HG03045 (cell line): ENCODE measurements at regions not wholly inside any gene's neighbourhood (a gene's known extent, or its start where the extent isn't known, plus 50 kb on each side); places are given as distances from the start of the nearest gene placed in this dataset.

Experiments
- ATAC-seq: cut with Tn5 transposase; IDR thresholded peaks from one replicate; pipeline ENCODE4 v1.9.1; 2021; ENCODE audit warnings: mild to moderate bottlenecking, moderate library complexity; ENCODE audit not compliant: unreplicated experiment

DNA sequence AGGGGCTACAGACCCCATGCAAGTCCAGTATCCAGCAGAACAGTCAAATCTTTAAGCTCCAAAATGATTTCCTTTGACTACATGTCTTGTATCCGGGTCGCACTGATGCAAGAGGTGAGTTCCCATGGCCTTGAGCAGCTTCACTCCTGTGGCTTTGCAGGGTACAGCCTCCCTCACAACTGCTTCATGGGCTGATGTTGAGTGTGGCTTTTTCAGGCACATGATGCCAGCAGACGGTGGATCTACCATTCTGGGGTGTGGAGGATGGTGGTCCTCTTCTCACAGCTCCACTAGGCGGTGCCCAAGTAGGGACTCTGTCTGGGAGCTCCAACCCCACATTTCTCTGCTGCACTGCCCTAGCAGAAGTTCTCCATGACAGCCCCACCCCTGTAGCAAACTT lies 208.4 kb downstream of the INSIG2 start:
- ATAC-seq = no peak

DNA sequence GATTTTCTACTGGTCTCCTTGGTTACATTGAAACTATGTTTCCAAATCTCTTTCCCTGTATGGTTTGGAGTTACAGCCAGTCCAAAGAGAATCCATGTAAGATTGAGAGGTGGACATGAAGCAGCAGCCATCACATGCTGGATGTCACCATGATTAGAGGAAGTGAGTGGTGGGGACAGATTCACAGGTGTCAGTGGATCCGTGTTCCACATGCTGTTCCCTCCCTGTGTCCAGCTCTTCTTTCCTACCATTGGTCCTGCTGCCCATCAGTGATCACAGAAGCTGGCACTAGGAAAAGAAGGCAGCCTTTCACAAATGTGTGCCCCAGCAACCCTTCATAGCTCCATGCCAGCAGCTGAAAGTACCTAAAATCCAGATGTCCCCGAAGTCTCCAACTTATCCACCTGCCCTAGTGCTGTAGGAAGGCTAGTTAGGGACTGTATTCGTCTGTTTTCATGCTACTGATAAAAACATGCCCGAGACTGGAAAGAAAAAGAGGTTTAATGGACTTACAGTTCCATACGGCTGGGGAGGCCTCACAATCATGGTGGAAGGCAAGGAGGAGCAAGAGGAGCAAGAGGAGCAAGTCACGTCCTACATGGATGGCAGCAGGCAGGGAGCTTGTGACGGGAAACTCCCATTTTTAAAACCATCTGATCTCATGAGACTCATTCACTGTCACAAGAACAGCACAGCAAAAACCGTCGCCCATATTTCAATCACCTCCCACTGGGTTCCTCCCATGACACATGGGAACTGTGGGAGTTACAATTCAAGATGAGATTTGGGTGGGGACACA lies 207.5 kb downstream of the INSIG2 start:
- ATAC-seq = no peak

DNA sequence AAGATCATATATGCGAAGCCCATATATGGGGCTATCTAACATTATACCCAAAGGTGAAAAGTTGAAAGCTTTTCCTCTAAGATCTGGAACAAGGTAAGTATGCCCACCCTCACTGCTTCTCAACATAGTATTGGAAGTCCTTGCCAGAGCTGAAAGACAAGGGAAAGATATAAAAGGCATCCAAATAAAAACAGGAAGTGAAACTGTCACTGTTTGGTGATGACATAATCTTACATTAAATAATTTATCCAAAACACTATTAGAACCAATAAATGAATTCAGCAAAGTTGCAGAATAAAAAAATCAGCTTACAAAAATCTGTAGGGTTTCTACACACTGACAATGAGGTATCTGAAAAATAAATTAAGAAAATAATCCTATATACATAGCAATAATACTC lies 205.8 kb downstream of the INSIG2 start:
- no peak for ATAC-seq

DNA sequence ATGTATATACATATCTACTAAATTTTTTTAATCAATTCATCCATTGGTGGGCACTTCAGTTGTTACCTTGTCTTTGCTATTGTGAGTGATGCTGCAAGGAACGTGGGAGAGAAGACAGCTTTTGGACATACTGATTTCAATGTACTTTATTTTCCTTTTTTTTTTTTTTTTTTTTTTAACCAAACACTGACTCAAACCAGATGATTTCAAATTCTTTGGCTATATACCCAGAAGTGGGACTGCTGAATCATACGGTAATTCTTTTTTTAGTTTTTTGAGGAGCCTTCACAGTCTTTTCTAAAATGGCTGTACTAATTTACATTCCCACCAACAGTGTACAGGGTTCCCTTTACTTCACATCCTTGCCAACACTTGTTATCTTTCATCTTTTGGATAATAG lies 204.7 kb downstream of the INSIG2 start:
- ATAC-seq = no peak

DNA sequence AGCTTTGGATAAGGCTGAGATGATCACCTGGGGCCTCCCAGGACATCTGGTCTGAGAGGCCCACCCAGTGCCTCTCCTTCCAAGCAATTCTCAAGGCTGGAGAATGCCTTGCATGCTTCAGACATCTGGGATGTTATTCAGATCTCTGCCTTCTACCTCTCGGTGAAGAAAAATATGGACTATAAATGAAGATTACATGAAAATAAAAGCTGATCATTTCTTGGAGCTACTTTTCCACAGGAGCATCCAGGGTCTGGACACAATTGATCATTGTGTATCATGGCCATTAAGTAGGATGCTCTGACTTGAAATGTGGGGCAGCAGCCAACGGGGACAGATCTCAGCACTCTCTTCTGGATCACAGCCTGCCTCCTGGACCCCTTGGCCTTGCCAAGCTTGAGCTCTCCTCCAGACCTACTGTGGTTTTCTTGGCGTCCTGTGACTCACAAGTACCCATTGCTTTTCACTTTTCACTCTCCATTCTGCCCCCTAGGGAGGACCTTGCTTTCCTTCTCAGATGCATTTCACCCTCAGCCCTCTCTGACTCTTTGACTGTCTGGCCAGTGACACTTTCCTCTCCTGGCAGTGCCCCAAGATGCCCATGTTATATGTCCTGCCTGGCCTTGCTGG lies 203.1 kb downstream of the INSIG2 start:
- no peak for ATAC-seq

DNA sequence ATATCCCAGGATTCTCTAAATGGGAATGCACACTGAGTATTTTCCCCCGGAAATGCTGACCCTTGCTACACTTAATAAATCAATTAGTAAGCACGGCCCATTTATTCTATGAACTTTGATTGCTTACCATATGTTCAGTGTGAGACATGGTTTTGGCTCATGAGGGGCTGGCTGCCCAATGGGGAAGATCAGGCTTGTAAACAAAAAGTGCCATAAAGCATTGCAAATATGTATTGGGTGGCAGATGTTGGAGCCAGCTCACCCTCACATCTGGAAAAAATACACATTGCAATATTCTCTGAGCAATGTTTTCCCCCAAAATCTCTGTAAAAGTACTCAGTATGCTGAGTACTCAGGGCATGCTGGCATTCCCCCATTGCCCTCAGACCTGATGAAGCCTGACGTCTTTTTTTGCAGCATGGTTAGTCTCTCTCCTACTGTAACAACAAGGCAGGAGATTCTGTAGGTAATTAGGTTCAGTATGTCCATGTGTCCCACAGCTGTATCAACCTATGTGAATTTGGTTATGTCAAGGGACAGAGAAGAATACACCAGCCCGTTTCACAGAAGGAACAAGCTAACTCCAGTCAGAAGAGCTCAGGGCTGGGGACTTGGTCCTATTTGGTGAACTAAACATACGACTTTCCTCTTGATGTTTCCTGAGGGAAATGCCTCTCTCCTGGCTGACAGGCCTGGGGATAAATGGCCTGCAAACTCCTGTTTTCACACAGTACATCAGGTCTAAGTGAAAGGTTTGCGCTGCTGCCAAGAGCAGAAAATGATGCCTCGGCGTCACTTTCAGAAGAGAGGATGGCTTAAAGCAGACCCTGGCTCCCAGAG lies 202.4 kb downstream of the INSIG2 start:
- ATAC-seq = no peak

DNA sequence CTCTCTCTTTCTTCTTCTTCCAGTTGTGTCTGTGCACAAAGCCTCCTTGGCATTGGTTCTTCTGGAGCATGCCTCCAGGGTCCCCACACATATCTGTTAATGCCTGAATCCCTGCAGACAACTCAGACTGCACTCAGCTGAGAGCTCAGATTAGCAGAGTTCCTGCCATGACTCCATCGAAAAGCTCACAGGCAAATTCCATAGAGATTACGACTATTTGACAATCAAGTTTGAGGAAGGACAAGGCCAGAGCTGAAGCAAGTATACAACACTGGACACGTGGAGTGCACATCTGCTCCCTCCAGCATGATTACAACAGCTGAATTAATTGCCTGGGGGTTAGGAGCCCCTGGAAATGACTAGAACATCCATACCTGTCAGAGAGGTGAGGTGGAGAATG lies 190.7 kb downstream of the INSIG2 start:
- no peak for ATAC-seq

DNA sequence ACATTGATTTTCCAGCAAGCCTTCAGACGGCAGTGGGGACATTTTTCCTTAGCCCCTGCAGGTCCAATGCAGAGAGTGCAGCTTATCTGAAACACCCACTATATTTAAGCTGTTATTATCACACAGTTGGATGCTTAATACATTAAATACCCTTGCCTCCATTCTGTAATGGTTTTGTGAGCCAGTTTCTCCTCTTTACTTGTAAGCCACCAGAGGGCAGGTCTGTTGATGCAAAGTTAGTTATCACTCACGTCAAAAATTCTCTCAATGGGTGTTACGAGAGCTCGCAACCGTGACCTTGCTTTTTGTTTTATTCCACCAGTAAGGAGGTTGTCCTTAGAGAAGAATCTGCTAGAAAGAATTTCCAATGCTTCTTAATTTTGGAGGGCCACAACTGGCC lies 189.8 kb downstream of the INSIG2 start:
- no peak for ATAC-seq

DNA sequence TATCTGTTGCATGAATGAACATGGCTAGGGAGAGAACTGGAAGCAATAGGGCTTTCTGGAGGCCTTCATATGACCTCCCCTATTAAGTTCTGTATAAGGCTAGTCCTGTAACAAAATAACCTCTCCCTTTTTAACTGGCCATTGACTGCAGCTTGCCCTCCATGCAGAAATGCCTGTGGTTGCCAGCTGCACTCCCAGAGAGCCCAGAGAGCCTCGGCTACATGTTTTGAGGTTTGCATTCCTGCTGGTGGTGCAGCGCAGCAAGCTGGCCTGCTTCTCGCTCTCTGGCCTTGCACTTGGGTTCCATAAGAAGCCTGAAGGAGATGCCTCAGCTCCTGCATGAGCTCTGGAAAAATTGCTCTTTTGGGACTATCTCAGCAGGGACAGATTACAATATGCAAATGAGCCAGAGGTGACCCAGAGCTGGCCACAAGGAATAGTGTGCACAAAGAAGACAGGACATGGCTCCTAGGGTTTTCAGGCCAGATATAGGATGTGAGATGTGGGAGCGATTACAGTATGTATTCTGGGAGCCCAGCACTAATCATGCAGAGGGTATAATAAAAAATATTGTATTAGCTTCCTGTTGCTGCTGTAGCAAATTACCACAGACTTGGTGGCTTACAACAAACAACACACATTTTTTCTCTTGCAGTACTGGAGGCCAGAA lies 186.7 kb downstream of the INSIG2 start:
- no peak for ATAC-seq

DNA sequence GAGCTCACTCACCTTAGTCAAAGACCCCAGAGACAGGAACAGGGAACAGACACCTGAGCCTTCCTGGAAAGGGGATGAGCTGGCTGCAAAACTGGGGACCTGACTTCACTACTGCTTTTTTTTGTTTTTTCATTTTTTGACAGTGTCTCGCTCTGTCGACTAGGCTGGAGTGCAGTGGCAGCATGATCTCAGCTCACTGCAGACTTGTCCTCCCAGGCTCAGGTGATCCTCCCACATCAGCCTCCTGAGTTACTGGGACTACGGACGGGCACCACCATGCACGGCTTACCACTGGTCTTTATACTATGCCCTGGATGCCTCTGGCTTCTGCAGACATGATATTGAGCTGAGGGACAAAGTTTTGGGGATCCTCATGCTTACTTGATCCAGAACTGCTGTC lies 184.1 kb downstream of the INSIG2 start:
- no peak for ATAC-seq

DNA sequence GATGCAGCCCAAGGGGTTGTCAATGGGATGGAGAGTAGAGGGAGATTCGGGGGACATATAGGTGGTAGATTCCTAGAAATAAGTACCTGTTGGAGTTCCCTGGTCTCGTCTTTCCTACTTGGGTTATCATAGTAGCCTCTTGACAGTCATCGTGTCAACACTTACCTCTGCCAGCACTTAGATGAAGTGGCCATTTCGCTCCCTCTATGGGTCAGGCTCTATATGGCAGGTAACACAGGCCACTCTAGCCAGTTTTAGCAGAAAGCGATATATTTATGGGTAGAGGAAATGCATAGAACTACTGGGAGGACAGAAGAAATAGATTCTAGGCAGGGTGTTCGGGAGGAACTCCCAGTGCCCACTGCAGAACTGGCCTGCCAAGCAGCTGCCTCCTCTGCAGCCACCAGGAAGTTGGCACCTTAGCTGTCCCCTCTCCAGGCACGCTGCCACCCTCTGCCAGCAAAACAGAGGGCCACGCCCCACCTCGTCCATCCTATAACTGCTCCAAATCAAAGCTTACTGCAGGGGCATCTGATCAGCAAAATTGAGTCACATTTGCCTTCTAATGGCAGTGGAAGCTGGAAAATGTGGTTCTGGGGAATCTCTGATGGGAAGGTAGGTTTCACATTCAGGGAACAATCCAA lies 181.3 kb downstream of the INSIG2 start:
- no peak for ATAC-seq

DNA sequence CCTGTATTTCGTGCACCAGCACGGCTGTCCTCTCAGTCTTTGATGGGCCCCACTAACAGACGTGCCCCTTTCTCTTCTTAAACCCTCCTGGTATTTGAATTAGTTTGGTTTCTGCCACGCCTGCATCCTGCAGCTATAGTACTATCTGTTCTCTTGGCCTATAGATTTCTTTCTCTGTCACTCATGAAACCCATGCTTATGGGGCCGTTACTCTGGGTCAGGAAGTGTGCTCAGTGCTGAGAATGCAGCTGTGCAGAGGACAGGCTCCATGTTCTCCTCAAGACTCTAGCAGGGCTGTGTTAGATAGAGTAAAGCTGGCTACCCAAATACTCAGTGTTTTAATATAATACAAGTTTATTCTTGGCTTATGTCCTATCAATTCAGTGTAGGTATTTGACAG lies 180.0 kb downstream of the INSIG2 start:
- ATAC-seq = no peak

DNA sequence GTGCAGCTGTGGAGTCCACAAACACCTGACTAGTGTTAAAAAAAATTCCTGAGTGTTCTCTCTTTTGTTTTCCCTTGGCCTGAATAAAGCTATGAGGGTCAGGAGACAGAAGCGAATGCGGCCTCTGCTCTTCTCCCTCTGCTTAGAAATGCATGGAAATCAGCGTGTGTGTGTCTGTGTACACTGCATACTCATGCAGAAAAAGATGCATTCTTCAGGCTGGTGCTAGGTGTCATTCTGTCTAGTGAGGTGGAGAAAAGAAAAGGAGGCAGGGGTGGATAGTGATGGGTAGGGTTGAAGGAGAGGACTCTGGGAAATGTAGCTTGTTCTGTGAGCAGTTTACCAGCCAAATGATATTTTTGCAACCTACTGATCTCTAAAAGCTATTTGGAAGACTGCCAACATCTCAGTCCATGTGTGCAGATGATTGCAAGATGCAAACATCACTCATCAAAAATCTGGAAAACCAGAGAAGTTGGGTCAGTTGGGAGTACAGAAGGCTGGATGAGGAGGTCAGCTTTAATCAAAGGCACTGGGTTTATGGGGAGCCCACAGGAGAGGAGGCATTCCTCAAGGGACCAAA lies 177.7 kb downstream of the INSIG2 start:
- no peak for ATAC-seq

DNA sequence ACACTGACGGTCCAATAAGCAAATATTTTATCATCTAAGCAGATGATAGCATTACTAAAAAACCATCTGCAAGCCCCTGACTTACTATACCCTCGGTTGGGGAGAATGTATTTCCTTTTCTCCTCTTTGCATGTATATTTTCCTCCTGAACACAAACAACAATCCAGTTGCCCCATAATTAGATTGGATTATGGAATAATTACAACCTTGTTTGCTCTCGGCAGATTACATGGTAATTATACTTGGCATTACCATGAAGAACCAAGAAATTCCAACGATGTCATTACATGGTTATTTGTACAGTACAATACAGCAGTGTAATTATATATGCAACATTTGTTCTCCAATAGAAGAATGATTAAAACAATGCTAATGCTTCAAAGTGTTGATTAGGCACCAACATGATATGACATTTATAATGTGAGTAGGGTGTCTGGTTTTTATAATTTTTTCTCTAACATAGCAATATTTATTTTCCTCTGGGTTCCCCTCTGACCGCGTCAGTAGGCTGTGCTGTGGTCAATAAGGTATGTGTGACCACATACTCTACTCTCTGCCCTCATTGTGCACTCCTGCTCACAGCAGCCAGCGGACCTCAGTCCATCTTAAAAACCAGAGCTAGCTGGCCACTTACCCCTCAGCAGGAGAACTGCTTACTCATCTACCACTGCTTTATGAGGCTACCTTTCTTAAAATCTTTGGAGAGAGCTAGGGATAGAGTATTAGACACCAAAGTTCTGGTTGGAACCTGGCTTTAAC lies 176.1 kb downstream of the INSIG2 start:
- no peak for ATAC-seq

DNA sequence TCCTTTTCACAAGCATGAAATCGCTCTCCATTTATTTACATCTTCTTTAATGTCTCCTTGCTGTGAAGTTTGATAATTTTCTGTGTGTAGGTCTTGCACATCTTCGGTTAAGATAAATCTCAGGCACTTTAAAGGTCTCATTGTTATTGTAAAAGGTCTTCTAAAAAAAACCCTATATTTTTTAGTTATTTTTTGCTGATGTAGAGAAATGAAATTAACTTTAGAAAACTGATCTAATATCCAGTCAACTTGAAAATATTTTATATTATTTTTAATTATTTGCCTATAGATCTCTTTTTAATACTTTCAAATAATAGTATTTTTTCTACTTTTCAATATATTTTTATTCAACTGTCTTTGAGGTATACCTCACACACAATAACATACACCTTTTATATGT lies 169.4 kb downstream of the INSIG2 start:
- no peak for ATAC-seq

DNA sequence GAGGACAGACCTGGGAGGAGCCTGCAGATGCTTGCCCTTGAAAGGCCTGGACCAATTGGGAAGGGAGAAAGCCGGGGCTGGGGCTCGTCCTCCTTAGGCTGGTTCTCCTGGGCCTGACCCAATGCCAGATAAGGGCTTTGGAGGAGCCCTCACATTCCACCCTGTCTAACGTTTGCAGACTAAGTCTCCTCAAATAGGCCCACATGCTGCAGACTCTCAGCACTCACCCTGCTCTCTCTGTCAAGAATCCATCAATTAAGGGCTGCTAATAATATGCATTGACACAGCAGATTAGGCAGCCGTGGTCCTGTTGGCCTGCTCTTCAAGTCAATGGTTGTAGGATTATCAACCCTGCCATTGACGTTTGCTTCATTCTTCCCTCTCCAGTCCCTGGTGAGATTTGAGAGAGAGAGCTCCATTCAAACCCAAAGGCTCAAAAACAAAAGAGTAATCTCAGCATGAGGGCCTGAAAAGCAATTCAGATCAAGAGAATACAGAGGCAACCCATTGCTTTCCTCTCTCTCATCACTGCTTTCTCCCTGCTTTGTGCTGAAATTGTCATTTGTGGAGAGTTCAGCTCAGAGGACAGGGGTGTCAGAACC lies 167.6 kb downstream of the INSIG2 start:
- ATAC-seq = no peak

DNA sequence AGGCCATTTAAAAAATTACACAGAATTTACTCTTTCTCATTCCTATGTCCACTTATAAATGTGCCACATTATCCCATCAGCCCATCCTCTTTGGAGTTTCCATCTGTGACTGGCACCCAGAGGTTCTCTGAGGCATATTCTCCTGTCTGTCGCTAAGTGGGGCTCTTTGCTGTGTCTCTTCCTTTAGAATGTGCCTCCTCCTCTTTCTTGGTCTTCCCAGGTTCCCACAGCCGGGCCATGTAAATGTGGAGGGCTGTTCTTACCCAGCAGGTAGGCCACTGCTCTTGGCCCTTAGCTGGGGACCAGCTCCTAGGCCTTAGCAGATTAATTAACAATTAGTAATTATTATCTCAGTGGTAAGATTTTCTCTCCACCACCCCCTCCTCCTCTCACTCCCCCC lies 167.0 kb downstream of the INSIG2 start:
- ATAC-seq = no peak

DNA sequence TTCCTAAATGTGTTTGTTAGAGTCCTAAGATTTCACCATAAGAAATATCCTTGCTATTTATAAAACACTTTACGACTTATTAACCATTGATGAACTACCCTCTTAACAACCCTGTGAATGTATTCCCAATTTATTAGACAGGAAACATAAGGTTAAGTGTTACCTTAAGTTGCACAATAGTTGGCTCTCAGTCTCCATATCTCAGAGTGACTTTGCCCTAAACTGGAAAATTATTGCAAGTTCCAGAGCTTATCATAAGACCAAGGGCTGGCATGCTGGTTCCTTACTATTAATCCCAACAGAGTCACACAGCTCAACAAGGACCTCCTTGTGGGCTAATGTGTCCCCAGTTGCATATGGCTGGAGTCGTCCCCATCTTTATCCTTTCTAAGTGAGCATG lies 165.8 kb downstream of the INSIG2 start:
- no peak for ATAC-seq

DNA sequence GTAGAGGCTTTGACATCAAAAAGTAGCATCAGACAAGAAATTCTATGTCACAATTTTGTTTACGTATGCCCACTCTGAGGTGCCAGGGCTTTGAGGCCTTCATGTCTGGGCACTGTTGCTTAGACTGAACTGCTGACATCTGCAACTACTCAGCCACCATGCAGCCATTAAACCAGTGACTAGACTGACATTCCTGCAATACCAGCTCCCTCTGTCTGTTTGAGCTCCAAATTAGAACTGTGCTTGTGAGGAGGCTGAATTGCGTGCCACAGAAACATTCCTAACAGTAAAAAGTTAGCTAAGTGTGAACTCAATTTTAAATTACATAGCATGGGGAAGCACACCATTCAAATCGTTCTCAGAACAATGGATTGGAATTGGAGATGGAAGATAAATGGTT lies 163.2 kb downstream of the INSIG2 start:
- no peak for ATAC-seq
